ENCODE measurements at regions not wholly inside any gene's neighbourhood (a gene's known extent, or its start where the extent isn't known, plus 50 kb on each side); places are given as distances from the start of the nearest gene placed in this dataset.

- Histone ChIP-seq H3K4me3 (ENCODE audit: low read length) (no peak overlapping the region), H3K27me3 (ENCODE audit: control insufficient read depth, insufficient read depth, low read length) (peaks cover 35% of the 10 kb centered on the region), H3K4me2 (ENCODE audit: low read length) (no peak overlapping the region), H3K9ac (ENCODE audit: low read depth, low read length) (no peak overlapping the region), H3K4me1 (ENCODE audit: control insufficient read depth, insufficient read depth, low read length) (no peaks in the 10 kb centered on the region), H3K36me3 (ENCODE audit: insufficient read depth, low read length) (no peaks in the 10 kb centered on the region), H3K9me3 (replicated peaks; ENCODE audit: low read length) (no peaks in the 10 kb centered on the region)
These were observed 444.0 kb upstream of the MGMT start for GRCh38 chr10:129023082-129023481.

GRCh38 chr10:129024046-129024445 lies 443.0 kb upstream of the MGMT start:
- no peak overlapping the region for H3K4me3 ChIP-seq (ENCODE audit: low read length)
- H3K36me3 ChIP-seq (ENCODE audit: insufficient read depth, low read length), result no peaks in the 10 kb centered on the region
- no peak overlapping the region for H3K4me2 ChIP-seq (ENCODE audit: low read length)
- no peaks in the 10 kb centered on the region for H3K4me1 ChIP-seq (ENCODE audit: control insufficient read depth, insufficient read depth, low read length)
- H3K9me3 ChIP-seq (replicated peaks; ENCODE audit: low read length), result no peaks in the 10 kb centered on the region
- peaks cover 45% of the 10 kb centered on the region for H3K27me3 ChIP-seq (ENCODE audit: control insufficient read depth, insufficient read depth, low read length)
- no peak overlapping the region for H3K9ac ChIP-seq (ENCODE audit: low read depth, low read length)

GRCh38 chr10:129025787-129026186 lies 441.3 kb upstream of the MGMT start:
- Histone ChIP-seq H3K9ac (ENCODE audit: low read depth, low read length) (no peak overlapping the region), H3K36me3 (ENCODE audit: insufficient read depth, low read length) (no peaks in the 10 kb centered on the region), H3K4me1 (ENCODE audit: control insufficient read depth, insufficient read depth, low read length) (no peaks in the 10 kb centered on the region), H3K4me3 (ENCODE audit: low read length) (no peak overlapping the region), H3K9me3 (replicated peaks; ENCODE audit: low read length) (no peaks in the 10 kb centered on the region), H3K27me3 (ENCODE audit: control insufficient read depth, insufficient read depth, low read length) (peaks cover 62% of the 10 kb centered on the region), H3K4me2 (ENCODE audit: low read length) (no peak overlapping the region)

- no peaks in the 10 kb centered on the region for H3K36me3 ChIP-seq (ENCODE audit: insufficient read depth, low read length)
- no peaks in the 10 kb centered on the region for H3K4me1 ChIP-seq (ENCODE audit: control insufficient read depth, insufficient read depth, low read length)
- H3K9ac ChIP-seq (ENCODE audit: low read depth, low read length), result no peak overlapping the region
- H3K27me3 ChIP-seq (ENCODE audit: control insufficient read depth, insufficient read depth, low read length), result peaks cover 74% of the 10 kb centered on the region
- H3K9me3 ChIP-seq (replicated peaks; ENCODE audit: low read length), result no peaks in the 10 kb centered on the region
- H3K4me2 ChIP-seq (ENCODE audit: low read length), result no peak overlapping the region
- no peak overlapping the region for H3K4me3 ChIP-seq (ENCODE audit: low read length)
These were observed 439.1 kb upstream of the MGMT start for GRCh38 chr10:129027906-129028305.

DNA sequence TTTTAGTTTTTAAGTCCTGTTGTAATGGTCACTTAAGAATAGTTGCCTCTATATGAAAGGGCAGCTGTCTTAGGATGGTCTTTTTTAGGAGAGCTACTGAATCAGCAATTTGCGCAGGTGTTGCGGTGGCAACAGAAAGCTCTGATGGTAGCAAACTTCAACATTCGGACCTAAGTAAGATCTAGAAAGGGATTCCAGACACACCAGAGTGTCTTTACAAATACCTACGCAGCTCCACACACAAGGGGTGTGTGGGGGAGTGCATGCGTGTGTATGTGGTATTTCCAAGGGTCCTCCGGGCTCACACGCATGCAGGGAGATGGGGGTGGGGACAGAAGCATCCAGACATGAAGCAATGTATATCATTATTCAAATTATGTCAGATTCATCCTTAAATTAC lies 438.6 kb upstream of the MGMT start:
- Histone ChIP-seq H3K36me3 (ENCODE audit: insufficient read depth, low read length) (no peaks in the 10 kb centered on the region), H3K9me3 (replicated peaks; ENCODE audit: low read length) (no peaks in the 10 kb centered on the region), H3K4me3 (ENCODE audit: low read length) (no peak overlapping the region), H3K27me3 (ENCODE audit: control insufficient read depth, insufficient read depth, low read length) (peaks cover 77% of the 10 kb centered on the region), H3K4me1 (ENCODE audit: control insufficient read depth, insufficient read depth, low read length) (no peaks in the 10 kb centered on the region), H3K4me2 (ENCODE audit: low read length) (no peak overlapping the region), H3K9ac (ENCODE audit: low read depth, low read length) (no peak overlapping the region)

- Histone ChIP-seq H3K27me3 (ENCODE audit: control insufficient read depth, insufficient read depth, low read length) (peaks cover 81% of the 10 kb centered on the region), H3K36me3 (ENCODE audit: insufficient read depth, low read length) (no peaks in the 10 kb centered on the region), H3K9ac (ENCODE audit: low read depth, low read length) (no peak overlapping the region), H3K9me3 (replicated peaks; ENCODE audit: low read length) (no peaks in the 10 kb centered on the region), H3K4me1 (ENCODE audit: control insufficient read depth, insufficient read depth, low read length) (no peaks in the 10 kb centered on the region), H3K4me3 (ENCODE audit: low read length) (no peak overlapping the region), H3K4me2 (ENCODE audit: low read length) (no peak overlapping the region)
These were observed 438.0 kb upstream of the MGMT start for GRCh38 chr10:129029051-129029450.

DNA sequence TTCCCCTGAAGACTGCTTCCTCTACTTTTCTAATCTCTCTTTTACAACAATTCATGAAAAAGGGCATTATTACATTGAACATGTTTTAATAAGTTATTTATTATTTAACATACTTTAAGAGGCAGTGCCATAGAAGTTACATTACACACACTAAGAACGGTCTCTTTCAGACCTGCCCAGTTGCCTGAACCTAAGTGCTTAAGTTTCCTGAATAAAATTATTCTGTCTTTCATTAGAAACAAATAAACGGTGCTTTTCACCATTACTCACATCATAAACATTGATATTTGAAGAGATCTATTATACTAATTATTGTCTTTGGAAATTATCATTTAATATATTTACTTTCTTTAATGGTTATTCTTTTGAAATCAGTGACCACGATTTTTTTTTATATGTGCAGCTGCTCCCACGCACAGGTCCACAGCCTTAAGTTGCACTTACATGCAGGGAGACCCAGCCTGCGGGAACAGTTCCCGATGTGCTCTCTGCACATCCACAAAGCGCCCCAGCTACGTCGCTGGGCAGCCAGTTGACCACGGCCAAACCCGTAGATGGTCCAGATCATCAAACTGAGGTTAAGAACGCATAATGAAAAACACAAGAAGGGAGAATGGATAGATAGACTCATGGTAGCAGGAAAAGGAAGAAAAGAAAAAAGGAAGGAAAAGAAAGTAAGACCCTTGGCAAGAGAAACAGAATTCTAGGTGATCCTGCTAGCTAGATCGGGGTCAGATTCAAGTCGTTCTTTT lies 437.0 kb upstream of the MGMT start:
- no peak overlapping the region for H3K4me3 ChIP-seq (ENCODE audit: low read length)
- H3K4me1 ChIP-seq (ENCODE audit: control insufficient read depth, insufficient read depth, low read length), result no peaks in the 10 kb centered on the region
- H3K27me3 ChIP-seq (ENCODE audit: control insufficient read depth, insufficient read depth, low read length), result peaks cover 81% of the 10 kb centered on the region
- H3K9ac ChIP-seq (ENCODE audit: low read depth, low read length), result no peak overlapping the region
- no peaks in the 10 kb centered on the region for H3K9me3 ChIP-seq (replicated peaks; ENCODE audit: low read length)
- no peaks in the 10 kb centered on the region for H3K36me3 ChIP-seq (ENCODE audit: insufficient read depth, low read length)
- no peak overlapping the region for H3K4me2 ChIP-seq (ENCODE audit: low read length)

DNA sequence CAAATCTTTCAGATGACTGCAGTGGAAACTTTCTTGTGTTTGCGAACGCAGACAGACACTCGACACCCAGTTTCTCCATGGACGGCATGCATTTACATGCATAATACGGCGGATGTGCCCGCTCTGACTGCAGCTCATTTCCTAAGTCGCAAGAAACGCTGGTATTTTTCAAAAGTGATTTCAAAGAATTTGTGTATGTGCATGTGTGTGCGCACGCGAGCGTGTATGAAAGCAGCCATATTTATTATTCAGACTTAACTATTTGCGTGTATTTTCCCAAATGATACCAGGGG lies 436.5 kb upstream of the MGMT start:
- peaks cover 81% of the 10 kb centered on the region for H3K27me3 ChIP-seq (ENCODE audit: control insufficient read depth, insufficient read depth, low read length)

GRCh38 chr10:129030996-129031843 lies 435.8 kb upstream of the MGMT start:
- no peaks in the 10 kb centered on the region for H3K4me1 ChIP-seq (ENCODE audit: control insufficient read depth, insufficient read depth, low read length)
- no peaks in the 10 kb centered on the region for H3K9me3 ChIP-seq (replicated peaks; ENCODE audit: low read length)
- no peak overlapping the region for H3K4me3 ChIP-seq (ENCODE audit: low read length)
- H3K27me3 ChIP-seq (ENCODE audit: control insufficient read depth, insufficient read depth, low read length), result peaks cover 88% of the 10 kb centered on the region
- H3K36me3 ChIP-seq (ENCODE audit: insufficient read depth, low read length), result no peaks in the 10 kb centered on the region
- no peak overlapping the region for H3K9ac ChIP-seq (ENCODE audit: low read depth, low read length)
- H3K4me2 ChIP-seq (ENCODE audit: low read length), result no peak overlapping the region

More for the DNA sequence above, 436.5 kb upstream of the MGMT start:
- Histone ChIP-seq H3K9me3 (replicated peaks; ENCODE audit: low read length) (no peaks in the 10 kb centered on the region), H3K4me1 (ENCODE audit: control insufficient read depth, insufficient read depth, low read length) (no peaks in the 10 kb centered on the region), H3K36me3 (ENCODE audit: insufficient read depth, low read length) (no peaks in the 10 kb centered on the region), H3K4me2 (ENCODE audit: low read length) (no peak overlapping the region), H3K9ac (ENCODE audit: low read depth, low read length) (no peak overlapping the region), H3K4me3 (ENCODE audit: low read length) (no peak overlapping the region)

DNA sequence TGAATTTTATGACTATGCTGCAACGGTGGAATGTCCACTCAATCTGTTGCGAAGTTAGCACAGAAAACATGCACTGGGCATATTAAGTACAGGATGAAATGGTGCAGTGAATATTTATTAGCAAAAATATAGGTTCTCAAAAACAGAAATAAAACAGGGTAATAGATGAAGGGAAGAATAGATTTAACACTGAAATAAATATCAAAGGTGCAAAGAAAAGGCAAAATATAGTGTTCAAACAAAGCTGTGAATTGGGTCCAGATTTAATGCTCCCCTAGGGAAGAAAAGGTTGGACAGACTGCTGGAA lies 435.2 kb upstream of the MGMT start:
- no peak overlapping the region for H3K4me3 ChIP-seq (ENCODE audit: low read length)
- H3K36me3 ChIP-seq (ENCODE audit: insufficient read depth, low read length), result no peaks in the 10 kb centered on the region
- H3K9me3 ChIP-seq (replicated peaks; ENCODE audit: low read length), result no peaks in the 10 kb centered on the region
- no peak overlapping the region for H3K9ac ChIP-seq (ENCODE audit: low read depth, low read length)
- peaks cover 86% of the 10 kb centered on the region for H3K27me3 ChIP-seq (ENCODE audit: control insufficient read depth, insufficient read depth, low read length)
- no peaks in the 10 kb centered on the region for H3K4me1 ChIP-seq (ENCODE audit: control insufficient read depth, insufficient read depth, low read length)
- H3K4me2 ChIP-seq (ENCODE audit: low read length), result no peak overlapping the region

DNA sequence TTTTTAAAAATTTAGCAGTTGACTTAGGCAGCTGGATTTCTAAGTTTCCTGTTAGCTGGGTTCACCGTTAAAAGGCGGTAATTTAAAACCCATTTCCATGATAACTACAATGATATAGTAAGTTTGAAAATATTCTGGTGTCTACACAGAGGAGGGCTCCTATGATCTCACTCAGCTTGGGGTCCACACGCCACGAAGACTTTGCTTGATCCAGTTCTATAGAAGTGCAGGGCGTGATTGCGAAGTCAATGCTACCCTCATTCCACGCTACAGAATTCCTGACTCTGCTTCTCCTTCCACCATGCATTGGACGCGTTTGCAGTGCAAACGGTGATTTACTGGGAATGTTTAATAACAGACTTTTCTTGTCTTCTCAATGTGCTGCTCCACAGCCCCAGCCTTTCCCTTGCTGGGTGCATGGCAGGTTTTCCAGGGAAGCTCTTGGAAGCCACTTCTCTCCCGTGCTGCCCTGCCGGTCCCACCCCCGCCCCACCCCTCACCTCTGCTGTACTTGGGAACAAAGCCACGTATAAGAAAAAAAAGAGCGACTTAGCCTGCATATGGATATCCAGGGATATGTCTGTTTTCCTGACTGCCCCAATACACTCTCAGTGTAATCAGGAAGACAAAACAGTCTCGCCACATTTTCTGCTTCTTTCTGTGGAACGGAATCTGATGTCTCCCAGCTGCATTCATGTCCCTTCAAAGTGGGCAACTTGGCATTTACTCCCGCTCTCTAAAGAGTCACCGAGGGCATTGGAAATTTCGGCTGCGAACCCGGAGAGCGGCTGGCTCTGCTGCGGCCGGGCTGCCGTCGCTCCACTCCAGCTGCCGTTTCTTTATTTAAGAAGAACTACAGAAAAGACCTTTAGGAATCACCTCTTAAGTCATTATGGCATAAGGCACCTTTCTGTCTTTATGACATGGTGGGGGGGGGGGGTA lies 434.4 kb upstream of the MGMT start:
- Histone ChIP-seq H3K36me3 (ENCODE audit: insufficient read depth, low read length) (no peaks in the 10 kb centered on the region), H3K9ac (ENCODE audit: low read depth, low read length) (no peak overlapping the region), H3K4me2 (ENCODE audit: low read length) (no peak overlapping the region), H3K27me3 (ENCODE audit: control insufficient read depth, insufficient read depth, low read length) (peaks cover 81% of the 10 kb centered on the region), H3K4me1 (ENCODE audit: control insufficient read depth, insufficient read depth, low read length) (no peaks in the 10 kb centered on the region), H3K9me3 (replicated peaks; ENCODE audit: low read length) (no peaks in the 10 kb centered on the region), H3K4me3 (ENCODE audit: low read length) (no peak overlapping the region)
